ENCODE measurements at regions not wholly inside any gene's neighbourhood (a gene's known extent, or its start where the extent isn't known, plus 50 kb on each side); places are given as distances from the start of the nearest gene placed in this dataset.

GRCh38 chr13:22137361-22138050, 466.6 kb downstream of the FGF9 start:
- DNase-seq (ENCODE audit: low read depth, low spot score), result no peak
- ChIA-PET POLR2A (no interaction called here), CTCF (interaction anchor here (1.1 kb wide), 1 partner anchor 499 kb away, joined by 4 read pairs; no protein-coding TSS in a partner anchor)
- no peaks in the 10 kb centered on the region for H3K9me3 ChIP-seq (ENCODE audit: control insufficient read depth, insufficient read depth, low read length)
- H3K27me3 ChIP-seq (ENCODE audit: control insufficient read depth, insufficient read depth, low read length), result peaks cover 4% of the 10 kb centered on the region
- H3K4me3 ChIP-seq (ENCODE audit: low read depth, low read length), result no peak overlapping the region
- TF ChIP-seq, protein P1, sequence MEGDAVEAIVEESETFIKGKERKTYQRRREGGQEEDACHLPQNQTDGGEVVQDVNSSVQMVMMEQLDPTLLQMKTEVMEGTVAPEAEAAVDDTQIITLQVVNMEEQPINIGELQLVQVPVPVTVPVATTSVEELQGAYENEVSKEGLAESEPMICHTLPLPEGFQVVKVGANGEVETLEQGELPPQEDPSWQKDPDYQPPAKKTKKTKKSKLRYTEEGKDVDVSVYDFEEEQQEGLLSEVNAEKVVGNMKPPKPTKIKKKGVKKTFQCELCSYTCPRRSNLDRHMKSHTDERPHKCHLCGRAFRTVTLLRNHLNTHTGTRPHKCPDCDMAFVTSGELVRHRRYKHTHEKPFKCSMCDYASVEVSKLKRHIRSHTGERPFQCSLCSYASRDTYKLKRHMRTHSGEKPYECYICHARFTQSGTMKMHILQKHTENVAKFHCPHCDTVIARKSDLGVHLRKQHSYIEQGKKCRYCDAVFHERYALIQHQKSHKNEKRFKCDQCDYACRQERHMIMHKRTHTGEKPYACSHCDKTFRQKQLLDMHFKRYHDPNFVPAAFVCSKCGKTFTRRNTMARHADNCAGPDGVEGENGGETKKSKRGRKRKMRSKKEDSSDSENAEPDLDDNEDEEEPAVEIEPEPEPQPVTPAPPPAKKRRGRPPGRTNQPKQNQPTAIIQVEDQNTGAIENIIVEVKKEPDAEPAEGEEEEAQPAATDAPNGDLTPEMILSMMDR (IDR thresholded peaks at IDR 0.05; ENCODE audit: low read depth, low read length), result no peak
- no peak overlapping the region for H3K27ac ChIP-seq (ENCODE audit: low read depth, low read length)

DNA sequence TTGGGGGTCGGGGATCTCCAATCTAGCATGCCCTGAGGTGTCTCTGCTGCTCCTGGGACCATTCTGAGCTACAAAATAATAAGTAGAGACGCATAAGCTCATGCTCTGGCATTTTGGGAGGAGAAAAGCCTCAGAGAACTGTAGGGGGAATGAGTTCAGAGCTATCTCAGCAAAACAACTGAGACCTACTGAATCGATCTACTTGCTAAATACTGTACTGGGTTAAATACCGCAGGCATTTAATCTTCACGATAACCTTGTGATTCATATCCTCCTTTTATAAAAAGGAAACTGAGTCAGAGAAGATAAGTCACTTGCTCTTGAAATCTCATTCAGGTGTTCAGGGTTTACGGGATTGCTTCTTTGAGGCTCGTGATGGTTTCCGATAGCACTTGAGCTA, 468.1 kb downstream of the FGF9 start:
- CTCF ChIA-PET, result no interaction called here

DNA sequence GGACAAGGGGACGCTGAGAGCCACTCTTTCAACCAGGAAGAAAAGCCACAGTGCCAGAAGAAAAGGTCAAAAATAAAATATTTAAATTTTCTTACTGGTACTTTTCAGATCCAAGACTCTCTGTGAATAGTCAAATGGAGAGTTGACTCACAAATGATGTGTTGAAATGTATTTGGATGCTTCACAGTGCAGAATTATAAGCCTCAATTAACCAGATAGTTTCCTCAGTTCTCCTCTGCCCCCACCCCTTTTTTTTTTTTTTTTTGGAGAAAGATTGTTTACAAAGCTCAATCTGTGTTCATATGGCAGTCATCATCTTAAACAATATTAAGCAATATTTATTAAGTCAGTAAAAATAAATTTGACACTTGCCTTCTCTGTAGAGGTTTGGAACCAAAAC, 470.8 kb downstream of the FGF9 start:
- DNase-seq (ENCODE audit: low read depth, low spot score), result no peak
- H3K9me3 ChIP-seq (ENCODE audit: control insufficient read depth, insufficient read depth, low read length), result no peaks in the 10 kb centered on the region
- ChIA-PET CTCF (no interaction called here), POLR2A (no interaction called here)
- no peak overlapping the region for H3K4me3 ChIP-seq (ENCODE audit: low read depth, low read length)
- H3K27me3 ChIP-seq (ENCODE audit: control insufficient read depth, insufficient read depth, low read length), result peaks cover 4% of the 10 kb centered on the region
- no peak overlapping the region for H3K27ac ChIP-seq (ENCODE audit: low read depth, low read length)
- TF ChIP-seq, protein P1 (IDR thresholded peaks at IDR 0.05; ENCODE audit: low read depth, low read length), result no peak

More for the DNA sequence above, 468.1 kb downstream of the FGF9 start:
- Histone ChIP-seq H3K27me3 (ENCODE audit: control insufficient read depth, insufficient read depth, low read length) (peaks cover 4% of the 10 kb centered on the region), H3K27ac (ENCODE audit: low read depth, low read length) (no peak overlapping the region), H3K4me3 (ENCODE audit: low read depth, low read length) (no peak overlapping the region), H3K9me3 (ENCODE audit: control insufficient read depth, insufficient read depth, low read length) (no peaks in the 10 kb centered on the region)
- DNase-seq (ENCODE audit: low read depth, low spot score), result no peak
- POLR2A ChIA-PET, result no interaction called here
- TF ChIP-seq, protein P1 (IDR thresholded peaks at IDR 0.05; ENCODE audit: low read depth, low read length), result no peak

- no peak for DNase-seq (ENCODE audit: low read depth, low spot score)
- no peak overlapping the region for H3K27ac ChIP-seq (ENCODE audit: low read depth, low read length)
- TF ChIP-seq, protein P1 (IDR thresholded peaks at IDR 0.05; ENCODE audit: low read depth, low read length), result no peak
- H3K4me3 ChIP-seq (ENCODE audit: low read depth, low read length), result no peak overlapping the region
- H3K9me3 ChIP-seq (ENCODE audit: control insufficient read depth, insufficient read depth, low read length), result no peaks in the 10 kb centered on the region
- H3K27me3 ChIP-seq (ENCODE audit: control insufficient read depth, insufficient read depth, low read length), result peaks cover 4% of the 10 kb centered on the region
- ChIA-PET CTCF (no interaction called here), POLR2A (no interaction called here)
Observed at GRCh38 chr13:22143671-22144070, 472.8 kb downstream of the FGF9 start.

DNA sequence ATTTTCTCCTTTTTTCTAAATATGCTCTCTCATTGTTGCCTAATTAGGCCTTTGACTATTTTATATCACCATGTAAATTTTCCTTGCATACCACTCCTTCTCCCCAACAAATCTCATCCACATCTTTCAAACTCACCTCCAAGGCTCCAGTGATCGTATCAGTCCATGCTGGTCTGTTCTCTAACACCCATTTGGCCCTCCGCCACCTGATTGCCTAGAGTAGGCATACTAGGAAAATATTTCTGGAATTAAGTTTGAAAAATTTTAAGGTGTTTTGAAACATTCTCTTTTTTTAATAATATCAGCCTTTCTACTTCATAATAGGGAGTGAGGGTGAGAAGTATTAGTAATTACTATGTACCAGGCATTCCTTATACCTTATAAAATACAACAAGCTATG, 473.9 kb downstream of the FGF9 start:
- no peak overlapping the region for H3K4me3 ChIP-seq (ENCODE audit: low read depth, low read length)
- ChIA-PET POLR2A (no interaction called here), CTCF (no interaction called here)
- H3K9me3 ChIP-seq (ENCODE audit: control insufficient read depth, insufficient read depth, low read length), result no peaks in the 10 kb centered on the region
- H3K27me3 ChIP-seq (ENCODE audit: control insufficient read depth, insufficient read depth, low read length), result peaks cover 4% of the 10 kb centered on the region
- TF ChIP-seq, protein P1 (IDR thresholded peaks at IDR 0.05; ENCODE audit: low read depth, low read length), result no peak
- DNase-seq (ENCODE audit: low read depth, low spot score), result no peak
- H3K27ac ChIP-seq (ENCODE audit: low read depth, low read length), result no peak overlapping the region

Data from AG04450 (cell line).